ENCODE measurements at regions not wholly inside any gene's neighbourhood (a gene's known extent, or its start where the extent isn't known, plus 50 kb on each side); places are given as distances from the start of the nearest gene placed in this dataset.

- DNase-seq (no peak), ATAC-seq (no peak)
- Histone ChIP-seq H3K9me3 (no peaks in the 10 kb centered on the region), H3K4me1 (no peaks in the 10 kb centered on the region), H3K27ac (no peak overlapping the region), H3K36me3 (replicated peaks in 1 of 2; ENCODE audit: insufficient read depth in 1 of 2, low read depth in 2 of 2) (no peaks in the 10 kb centered on the region), H3K4me3 (no peak overlapping the region), H3K27me3 (no peaks in the 10 kb centered on the region)
- intact Hi-C loops (cut with DNase I) = no loop called here
- WGBS, 2 donors = 44 to 74% methylated on average over 1 of the region's 1 CpG
- TF ChIP-seq CTCF (IDR thresholded peaks at IDR 0.05) (no peak), POLR2A (IDR thresholded peaks at IDR 0.05) (no peak)
Observed at GRCh38 chr3:106323586-106323985, 454.8 kb upstream of the CBLB start.

- 27 to 40% methylated on average over 4 of the region's 4 CpGs for WGBS, 2 donors
- ATAC-seq = no peak
- intact Hi-C loops (cut with DNase I) = no loop called here
Observed at GRCh38 chr3:106326941-106327695, 458.3 kb upstream of the CBLB start.

GRCh38 chr3:106327696-106328025 lies 458.8 kb upstream of the CBLB start:
- intact Hi-C loops (cut with DNase I) = no loop called here
- H3K4me1 ChIP-seq = no peaks in the 10 kb centered on the region
- DNase-seq = no peak
- no peaks in the 10 kb centered on the region for H3K36me3 ChIP-seq (replicated peaks in 1 of 2; ENCODE audit: insufficient read depth in 1 of 2, low read depth in 2 of 2)
- H3K27me3 ChIP-seq = no peaks in the 10 kb centered on the region
- no peak overlapping the region for H3K4me3 ChIP-seq
- no peak overlapping the region for H3K27ac ChIP-seq
- ATAC-seq = no peak
- WGBS, 2 donors = 50 to 75% methylated on average over 1 of the region's 1 CpG
- H3K9me3 ChIP-seq = no peaks in the 10 kb centered on the region
- TF ChIP-seq POLR2A (IDR thresholded peaks at IDR 0.05) (no peak), CTCF (IDR thresholded peaks at IDR 0.05) (no peak)

More at GRCh38 chr3:106326941-106327695, 458.3 kb upstream of the CBLB start:
- TF ChIP-seq CTCF (IDR thresholded peaks at IDR 0.05) = no peak
- TF ChIP-seq POLR2A (IDR thresholded peaks at IDR 0.05) = no peak
- Histone ChIP-seq H3K9me3 (no peaks in the 10 kb centered on the region), H3K36me3 (replicated peaks in 1 of 2; ENCODE audit: insufficient read depth in 1 of 2, low read depth in 2 of 2) (no peaks in the 10 kb centered on the region), H3K4me3 (no peak overlapping the region), H3K27ac (no peak overlapping the region), H3K4me1 (no peaks in the 10 kb centered on the region), H3K27me3 (no peaks in the 10 kb centered on the region)
- no peak for DNase-seq

GRCh38 chr3:106328224-106328623 lies 459.4 kb upstream of the CBLB start:
- Histone ChIP-seq H3K27me3 (no peaks in the 10 kb centered on the region), H3K36me3 (replicated peaks in 1 of 2; ENCODE audit: insufficient read depth in 1 of 2, low read depth in 2 of 2) (no peaks in the 10 kb centered on the region), H3K9me3 (no peaks in the 10 kb centered on the region), H3K27ac (no peak overlapping the region), H3K4me3 (no peak overlapping the region), H3K4me1 (no peaks in the 10 kb centered on the region)
- no peak for DNase-seq
- no peak for ATAC-seq
- 72 to 77% methylated on average over 2 of the region's 2 CpGs for WGBS, 2 donors
- TF ChIP-seq POLR2A (IDR thresholded peaks at IDR 0.05) (no peak), CTCF (IDR thresholded peaks at IDR 0.05) (no peak)
- intact Hi-C loops (cut with DNase I) = no loop called here

GRCh38 chr3:106329521-106329920 lies 460.7 kb upstream of the CBLB start:
- no peak overlapping the region for H3K4me3 ChIP-seq
- H3K9me3 ChIP-seq = no peaks in the 10 kb centered on the region
- no peaks in the 10 kb centered on the region for H3K36me3 ChIP-seq (replicated peaks in 1 of 2; ENCODE audit: insufficient read depth in 1 of 2, low read depth in 2 of 2)
- ATAC-seq (no peak), DNase-seq (no peak)
- no peaks in the 10 kb centered on the region for H3K27me3 ChIP-seq
- no peaks in the 10 kb centered on the region for H3K4me1 ChIP-seq
- no peak for TF ChIP-seq CTCF (IDR thresholded peaks at IDR 0.05)
- no peak for TF ChIP-seq POLR2A (IDR thresholded peaks at IDR 0.05)
- H3K27ac ChIP-seq = no peak overlapping the region
- 34 to 42% methylated on average over 3 of the region's 3 CpGs for WGBS, 2 donors
- intact Hi-C loops (cut with DNase I) = no loop called here

Data from body of pancreas (tissue), 4 donors.